Testis (tissue), 2 donors: ENCODE measurements at regions not wholly inside any gene's neighbourhood (a gene's known extent, or its start where the extent isn't known, plus 50 kb on each side); places are given as distances from the start of the nearest gene placed in this dataset.

Source experiments
- POLR2A ChIP-seq: fragments of 450-650 bp; IDR thresholded peaks from one replicate; pipeline ENCODE4 v1.6.1; 2017; ENCODE audit warnings: antibody characterized with exemption, mild to moderate bottlenecking, moderate library complexity
- TF ChIP-seq, protein P1 (sequence below), 3 experiments: fragments of 450-650 bp in 2 of 3; fragments of 200-600 bp in 1 of 3; sonication (generic) in 1 of 3; IDR thresholded peaks; one replicate each; pipeline ENCODE4 v1.5.1; 2016 to 2019; ENCODE audit warnings: antibody characterized with exemption in 3 of 3, mild to moderate bottlenecking in 2 of 3, moderate library complexity in 1 of 3

DNA sequence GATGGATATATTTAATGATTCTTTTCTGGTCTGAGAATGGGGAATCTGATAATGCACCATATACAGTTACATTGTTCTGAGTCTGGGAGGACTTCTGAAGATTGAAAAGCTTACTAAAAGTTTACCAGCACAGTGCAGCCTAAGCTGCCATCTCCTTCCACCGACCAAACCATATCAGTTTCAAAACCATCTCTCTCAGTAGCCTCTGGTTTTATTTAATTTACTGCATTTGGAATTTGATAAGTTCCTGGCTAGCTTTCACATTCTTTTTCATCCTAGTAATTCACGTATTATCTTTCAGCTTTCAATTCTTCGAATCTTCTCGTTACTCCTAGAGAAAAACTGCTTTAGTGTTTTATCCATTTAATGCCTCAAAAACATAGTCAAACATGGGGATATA lies 181.4 kb upstream of the HCCS start:
- TF ChIP-seq, protein P1, sequence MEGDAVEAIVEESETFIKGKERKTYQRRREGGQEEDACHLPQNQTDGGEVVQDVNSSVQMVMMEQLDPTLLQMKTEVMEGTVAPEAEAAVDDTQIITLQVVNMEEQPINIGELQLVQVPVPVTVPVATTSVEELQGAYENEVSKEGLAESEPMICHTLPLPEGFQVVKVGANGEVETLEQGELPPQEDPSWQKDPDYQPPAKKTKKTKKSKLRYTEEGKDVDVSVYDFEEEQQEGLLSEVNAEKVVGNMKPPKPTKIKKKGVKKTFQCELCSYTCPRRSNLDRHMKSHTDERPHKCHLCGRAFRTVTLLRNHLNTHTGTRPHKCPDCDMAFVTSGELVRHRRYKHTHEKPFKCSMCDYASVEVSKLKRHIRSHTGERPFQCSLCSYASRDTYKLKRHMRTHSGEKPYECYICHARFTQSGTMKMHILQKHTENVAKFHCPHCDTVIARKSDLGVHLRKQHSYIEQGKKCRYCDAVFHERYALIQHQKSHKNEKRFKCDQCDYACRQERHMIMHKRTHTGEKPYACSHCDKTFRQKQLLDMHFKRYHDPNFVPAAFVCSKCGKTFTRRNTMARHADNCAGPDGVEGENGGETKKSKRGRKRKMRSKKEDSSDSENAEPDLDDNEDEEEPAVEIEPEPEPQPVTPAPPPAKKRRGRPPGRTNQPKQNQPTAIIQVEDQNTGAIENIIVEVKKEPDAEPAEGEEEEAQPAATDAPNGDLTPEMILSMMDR (IDR thresholded peaks at IDR 0.05): no peak
- no peak for TF ChIP-seq POLR2A
